ENCODE measurements at regions not wholly inside any gene's neighbourhood (a gene's known extent, or its start where the extent isn't known, plus 50 kb on each side); places are given as distances from the start of the nearest gene placed in this dataset.

DNA sequence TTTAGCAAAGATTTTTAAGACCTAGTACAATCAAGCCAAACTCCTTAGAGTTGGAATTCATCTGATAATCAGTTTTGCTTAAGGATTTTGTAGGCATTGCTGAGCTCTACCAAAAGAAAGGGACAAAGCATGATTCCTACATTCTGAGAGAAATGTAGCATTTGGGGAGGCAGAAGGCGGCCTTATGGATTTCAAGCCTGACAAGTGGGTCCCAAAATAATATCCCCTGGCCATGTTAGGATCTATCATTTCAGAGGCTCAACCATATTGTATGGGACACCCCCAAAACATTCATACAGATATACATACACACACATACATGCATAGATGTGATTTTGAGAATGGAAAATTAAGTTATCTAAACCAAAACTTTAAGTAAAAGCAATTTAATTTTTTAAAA is 257.8 kb upstream of the VLDLR start:
- in situ Hi-C loops (cut with MboI; ENCODE audit: low sequenced_read_pairs, unreplicated experiment) = no loop called here
- no peak for DNase-seq (ENCODE audit: low spot score)

DNA sequence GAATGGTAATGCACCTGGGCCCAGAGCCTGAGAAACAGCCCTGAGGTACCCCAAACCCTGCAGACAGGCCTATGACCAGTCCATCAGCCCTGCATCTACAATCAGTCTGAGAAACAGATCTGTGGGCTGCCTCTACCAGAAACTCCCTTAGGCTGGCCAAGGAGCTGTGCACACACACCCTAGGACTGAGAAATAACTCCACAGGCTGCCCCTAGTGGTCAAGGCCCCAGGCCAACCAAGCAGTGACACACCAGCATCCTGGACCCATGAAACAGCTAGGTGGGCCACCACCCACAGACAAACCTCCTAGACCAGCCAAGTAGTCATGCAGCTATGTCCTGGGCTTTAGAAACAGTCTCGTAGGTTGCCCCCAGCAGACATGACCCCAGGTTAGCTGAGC is 253.6 kb upstream of the VLDLR start:
- TF ChIP-seq, protein P1, sequence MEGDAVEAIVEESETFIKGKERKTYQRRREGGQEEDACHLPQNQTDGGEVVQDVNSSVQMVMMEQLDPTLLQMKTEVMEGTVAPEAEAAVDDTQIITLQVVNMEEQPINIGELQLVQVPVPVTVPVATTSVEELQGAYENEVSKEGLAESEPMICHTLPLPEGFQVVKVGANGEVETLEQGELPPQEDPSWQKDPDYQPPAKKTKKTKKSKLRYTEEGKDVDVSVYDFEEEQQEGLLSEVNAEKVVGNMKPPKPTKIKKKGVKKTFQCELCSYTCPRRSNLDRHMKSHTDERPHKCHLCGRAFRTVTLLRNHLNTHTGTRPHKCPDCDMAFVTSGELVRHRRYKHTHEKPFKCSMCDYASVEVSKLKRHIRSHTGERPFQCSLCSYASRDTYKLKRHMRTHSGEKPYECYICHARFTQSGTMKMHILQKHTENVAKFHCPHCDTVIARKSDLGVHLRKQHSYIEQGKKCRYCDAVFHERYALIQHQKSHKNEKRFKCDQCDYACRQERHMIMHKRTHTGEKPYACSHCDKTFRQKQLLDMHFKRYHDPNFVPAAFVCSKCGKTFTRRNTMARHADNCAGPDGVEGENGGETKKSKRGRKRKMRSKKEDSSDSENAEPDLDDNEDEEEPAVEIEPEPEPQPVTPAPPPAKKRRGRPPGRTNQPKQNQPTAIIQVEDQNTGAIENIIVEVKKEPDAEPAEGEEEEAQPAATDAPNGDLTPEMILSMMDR (IDR thresholded peaks at IDR 0.05; ENCODE audit: borderline replicate concordance, control extremely low read depth, extremely low read depth, insufficient read depth, missing control alignments) = no peak
- in situ Hi-C loops (cut with MboI; ENCODE audit: low sequenced_read_pairs, unreplicated experiment) = no loop called here
- DNase-seq (ENCODE audit: low spot score) = no peak

More for the DNA sequence above, 257.8 kb upstream of the VLDLR start:
- TF ChIP-seq, protein P1 (IDR thresholded peaks at IDR 0.05; ENCODE audit: borderline replicate concordance, control extremely low read depth, extremely low read depth, insufficient read depth, missing control alignments) = no peak

DNA sequence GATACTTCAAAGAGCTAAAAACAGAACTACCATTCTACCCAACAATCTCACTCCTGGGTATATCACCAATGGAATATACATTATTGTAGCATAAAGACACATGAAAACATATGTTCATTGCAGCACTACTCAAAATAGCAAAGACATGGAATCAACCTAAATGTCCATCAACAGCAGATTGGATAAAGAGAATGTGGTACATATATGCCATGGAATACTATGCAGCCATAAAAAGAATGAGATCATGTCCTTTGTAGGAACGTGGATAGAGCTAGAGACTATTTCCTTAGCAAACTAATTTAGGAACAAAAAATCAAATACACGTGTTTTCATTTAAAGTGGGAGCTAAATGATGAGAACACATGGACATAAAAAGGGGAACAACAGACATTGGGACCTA is 247.9 kb upstream of the VLDLR start:
- in situ Hi-C loops (cut with MboI; ENCODE audit: low sequenced_read_pairs, unreplicated experiment) = no loop called here
- DNase-seq (ENCODE audit: low spot score) = no peak
- TF ChIP-seq, protein P1 (IDR thresholded peaks at IDR 0.05; ENCODE audit: borderline replicate concordance, control extremely low read depth, extremely low read depth, insufficient read depth, missing control alignments) = no peak

DNA sequence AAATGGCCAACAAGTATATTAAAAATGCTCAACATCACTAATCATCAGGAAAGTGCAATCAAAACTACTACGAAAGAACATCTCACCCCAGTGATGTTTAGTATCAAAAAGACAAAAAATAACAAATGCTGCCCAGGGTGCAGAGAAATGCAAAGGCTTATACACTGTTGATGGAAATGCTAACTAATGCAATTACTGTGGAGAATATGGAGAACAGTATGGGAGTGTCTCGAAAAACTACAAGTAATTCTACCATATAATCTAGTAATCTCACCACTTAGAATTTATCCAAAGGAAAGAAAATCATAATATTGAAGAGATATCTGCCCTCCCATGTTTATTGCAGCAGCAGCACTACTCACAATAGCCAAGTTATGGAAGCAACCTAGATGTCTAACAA is 246.5 kb upstream of the VLDLR start:
- TF ChIP-seq, protein P1 (IDR thresholded peaks at IDR 0.05; ENCODE audit: borderline replicate concordance, control extremely low read depth, extremely low read depth, insufficient read depth, missing control alignments) = no peak
- no peak for DNase-seq (ENCODE audit: low spot score)
- in situ Hi-C loops (cut with MboI; ENCODE audit: low sequenced_read_pairs, unreplicated experiment) = no loop called here

DNA sequence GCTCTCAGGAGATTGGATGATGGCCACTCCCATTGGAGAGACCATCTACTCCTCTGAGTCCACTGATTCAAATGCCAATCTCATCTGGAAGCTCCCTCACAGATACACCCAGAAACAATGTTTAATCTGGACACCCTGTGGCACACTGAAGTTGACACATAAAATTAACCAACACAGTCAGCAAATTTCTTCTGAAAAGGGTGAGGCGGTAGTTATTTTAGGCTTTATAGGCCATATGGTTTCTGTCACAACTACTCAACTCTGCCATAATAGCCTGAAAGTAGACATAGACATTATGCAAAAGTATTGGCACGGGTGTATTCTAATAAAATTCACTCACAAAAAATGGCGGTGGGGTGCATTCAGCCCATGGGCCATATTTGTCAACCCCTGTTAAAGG is 244.5 kb upstream of the VLDLR start:
- TF ChIP-seq, protein P1 (IDR thresholded peaks at IDR 0.05; ENCODE audit: borderline replicate concordance, control extremely low read depth, extremely low read depth, insufficient read depth, missing control alignments) = no peak
- DNase-seq (ENCODE audit: low spot score) = no peak
- in situ Hi-C loops (cut with MboI; ENCODE audit: low sequenced_read_pairs, unreplicated experiment) = no loop called here

DNA sequence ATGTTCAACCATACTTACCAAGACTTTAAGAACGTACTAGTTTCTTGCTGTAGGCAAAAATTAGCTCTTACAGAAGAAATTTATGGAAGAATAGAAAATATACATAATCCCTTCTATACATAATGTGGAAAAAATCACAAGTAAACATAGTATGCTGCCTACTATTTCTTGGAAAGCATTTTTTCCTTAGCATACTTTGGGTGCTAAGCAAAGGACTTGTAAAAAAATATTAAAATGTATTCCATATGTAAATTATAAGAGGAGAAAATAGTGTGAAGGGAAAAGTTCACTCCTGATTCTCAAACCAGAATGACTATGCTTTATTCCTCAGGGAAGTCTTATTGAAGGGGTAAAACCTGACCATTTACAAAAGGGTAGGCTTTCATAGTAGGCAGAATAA is 243.8 kb upstream of the VLDLR start:
- DNase-seq (ENCODE audit: low spot score) = no peak
- TF ChIP-seq, protein P1 (IDR thresholded peaks at IDR 0.05; ENCODE audit: borderline replicate concordance, control extremely low read depth, extremely low read depth, insufficient read depth, missing control alignments) = no peak
- in situ Hi-C loops (cut with MboI; ENCODE audit: low sequenced_read_pairs, unreplicated experiment) = no loop called here

DNA sequence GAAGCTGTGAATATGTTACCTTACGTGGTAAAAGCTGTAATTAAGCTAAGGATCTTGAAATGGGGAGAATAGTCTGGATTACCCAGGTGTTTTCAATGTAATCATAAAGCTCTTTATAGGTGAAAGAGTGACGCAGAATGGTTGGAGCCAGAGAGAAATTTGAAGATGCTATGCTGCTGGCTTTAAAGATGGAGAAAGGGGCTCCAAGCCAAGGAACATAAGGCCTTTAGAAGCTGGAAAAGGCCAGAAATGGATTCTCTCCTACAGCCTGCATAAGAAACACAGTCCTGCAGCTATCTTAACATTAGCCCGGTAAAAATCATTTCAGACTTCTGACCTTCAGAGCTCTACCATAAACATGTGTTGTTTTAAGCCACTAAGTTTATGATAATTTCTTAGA is 243.3 kb upstream of the VLDLR start:
- TF ChIP-seq, protein P1 (IDR thresholded peaks at IDR 0.05; ENCODE audit: borderline replicate concordance, control extremely low read depth, extremely low read depth, insufficient read depth, missing control alignments) = no peak
- in situ Hi-C loops (cut with MboI; ENCODE audit: low sequenced_read_pairs, unreplicated experiment) = no loop called here
- no peak for DNase-seq (ENCODE audit: low spot score)

All from GM13976 (cell line).